K562 (cell line): ENCODE measurements at regions not wholly inside any gene's neighbourhood (a gene's known extent, or its start where the extent isn't known, plus 50 kb on each side); places are given as distances from the start of the nearest gene placed in this dataset.

ENCODE experiments used
- ATAC-seq: fragments of 200-7000 bp; cut with Tn5 transposase; 3 replicates; pipeline ENCODE4 v1.9.1; 2020; ENCODE audit warnings: moderate library complexity
- BruUV-seq: library from RNA; stranded (reverse); fragments of 400-500 nt; replicated peaks from 2 replicates; lab custom pipeline; 2021; lab: Mats Ljungman, UMichigan
- CTCF ChIA-PET: fragments of 300-600 bp; formaldehyde crosslinking; extraction: SDS; loops from one replicate; lab custom pipeline; 2021; ENCODE audit warnings: low intra/inter-chr PET ratio; lab: Yijun Ruan, JAX
- POLR2A ChIA-PET: fragments of 300-600, 350-650 bp; sonication (Branson Sonifier 250); formaldehyde crosslinking; extraction: SDS; loops from one replicate; lab custom pipeline; 2021; ENCODE audit warnings: antibody characterized with exemption, inconsistent platforms; lab: Yijun Ruan, JAX
- DNase-seq, 4 experiments: peaks; one replicate each; pipeline versions ENCODE4 v3.0.0 to v3.0.0-alpha.2; 2011 to 2018; ENCODE audit warnings: low spot score in 3 of 4, mixed read lengths in 3 of 4; ENCODE audit errors: extremely low read depth in 1 of 4
- FAIRE-seq: peaks from 2 replicates; lab custom pipeline; 2011; peaks lifted over from hg19 to GRCh38; lab: Jason Lieb, UNC
- H2AFZ ChIP-seq: 2 replicates; pipeline ENCODE4 v1.6.0; 2011; ENCODE audit warnings: low read depth, low read length, control low read depth, inconsistent platforms
- H3K27ac ChIP-seq: fragments of 200-600 bp; 3 replicates; pipeline ENCODE4 v1.8.0; 2011; ENCODE audit warnings: low read depth, mild to moderate bottlenecking, control low read depth, inconsistent platforms, low read length, moderate library complexity, mixed read lengths; ENCODE audit errors: extremely low read depth
- H3K27me3 ChIP-seq, 2 experiments: fragments of 300-600 bp in 1 of 2; 2 replicates in 1 of 2; 3 replicates in 1 of 2; pipeline versions ENCODE4 v1.6.0 to v1.8.0; 2011; ENCODE audit warnings: inconsistent platforms in 2 of 2, low read length in 2 of 2, mild to moderate bottlenecking in 1 of 2, mixed read lengths in 1 of 2, moderate library complexity in 1 of 2; ENCODE audit not compliant: control insufficient read depth in 2 of 2, insufficient read depth in 2 of 2
- H3K36me3 ChIP-seq: fragments of 300-600 bp; 3 replicates; pipeline ENCODE4 v1.8.0; 2011; ENCODE audit warnings: mild to moderate bottlenecking, low read length, inconsistent platforms; ENCODE audit not compliant: control insufficient read depth, insufficient read depth
- H3K4me1 ChIP-seq, 2 experiments: fragments of 200-600 bp in 1 of 2; replicated peaks in 1 of 2; 2 replicates in 1 of 2; 3 replicates in 1 of 2; pipeline versions ENCODE4 v1.5.1 to v1.8.0; 2011; ENCODE audit warnings: inconsistent platforms in 2 of 2, low read length in 2 of 2, mild to moderate bottlenecking in 1 of 2, mixed read lengths in 1 of 2, moderate library complexity in 1 of 2; ENCODE audit not compliant: control insufficient read depth in 2 of 2, insufficient read depth in 2 of 2
- H3K4me2 ChIP-seq: 2 replicates; pipeline ENCODE4 v1.6.1; 2011; ENCODE audit warnings: low read length, control low read depth, inconsistent platforms, mixed read lengths; ENCODE audit not compliant: insufficient read depth
- H3K4me3 ChIP-seq: fragments of 200-600 bp; sonication (generic), shearing (Covaris generic); 2 replicates; pipeline ENCODE4 v1.5.1; 2016; ENCODE audit warnings: control low read depth, inconsistent platforms
- H3K79me2 ChIP-seq: fragments of 200-600 bp; 3 replicates; pipeline ENCODE4 v1.8.0; 2011; ENCODE audit warnings: low read length, inconsistent platforms; ENCODE audit not compliant: control insufficient read depth, insufficient read depth
- H3K9ac ChIP-seq, 2 experiments: 2 replicates each; pipeline versions ENCODE4 v1.6.0 to v1.6.1; 2011; ENCODE audit warnings: low read depth in 2 of 2, low read length in 2 of 2, control low read depth in 1 of 2, inconsistent platforms in 1 of 2, mild to moderate bottlenecking in 1 of 2, mixed read lengths in 1 of 2; ENCODE audit not compliant: insufficient read depth in 1 of 2
- H3K9me1 ChIP-seq: one replicate; pipeline ENCODE4 v1.6.0; 2011; ENCODE audit warnings: inconsistent platforms, mild to moderate bottlenecking, low read length, moderate library complexity; ENCODE audit not compliant: control insufficient read depth, insufficient read depth
- H3K9me3 ChIP-seq: replicated peaks from 2 replicates; pipeline ENCODE4 v1.5.1; 2011; ENCODE audit warnings: low read depth, low read length, inconsistent platforms; ENCODE audit not compliant: control insufficient read depth, insufficient read depth
- H4K20me1 ChIP-seq: replicated peaks from 2 replicates; pipeline ENCODE4 v1.6.1; 2011; ENCODE audit warnings: low read length, inconsistent platforms, mixed read lengths; ENCODE audit not compliant: control insufficient read depth, insufficient read depth
- BCLAF1 ChIP-seq, 2 experiments: fragments of 450-650 bp in 1 of 2; IDR thresholded peaks; 2 replicates each; pipeline ENCODE4 v1.6.1; 2011 to 2017; ENCODE audit warnings: low read depth in 2 of 2, antibody characterized with exemption in 1 of 2, borderline replicate concordance in 1 of 2, low read length in 1 of 2, mild to moderate bottlenecking in 1 of 2, mixed read lengths in 1 of 2; ENCODE audit not compliant: control insufficient read depth in 1 of 2
- FOXA1 ChIP-seq: fragments of 450-650 bp; IDR thresholded peaks from 2 replicates; pipeline ENCODE4 v1.6.1; 2016; ENCODE audit warnings: mild to moderate bottlenecking, borderline replicate concordance
- HCFC1 ChIP-seq: IDR thresholded peaks from 2 replicates; pipeline ENCODE4 v1.6.1; 2012; ENCODE audit warnings: low read depth, low read length, improper control_type of control experiment
- ILF3 ChIP-seq: fragments of 450-650 bp; IDR thresholded peaks from 2 replicates; pipeline ENCODE4 v1.6.1; 2018; ENCODE audit warnings: antibody characterized with exemption, mild to moderate bottlenecking, moderate library complexity, borderline replicate concordance
- ILK ChIP-seq: fragments of 450-650 bp; IDR thresholded peaks from 2 replicates; pipeline ENCODE4 v1.6.1; 2016; ENCODE audit warnings: missing genetic modification characterization, low read depth, mild to moderate bottlenecking, missing compliant biosample characterization, moderate library complexity, borderline replicate concordance
- MCM3 ChIP-seq: fragments of 450-650 bp; IDR thresholded peaks from 2 replicates; pipeline ENCODE4 v1.6.1; 2016
- NFXL1 ChIP-seq: fragments of 450-650 bp; formaldehyde crosslinking; IDR thresholded peaks from 2 replicates; pipeline ENCODE4 v1.4.0; 2021; ENCODE audit warnings: mild to moderate bottlenecking
- NFYB ChIP-seq: IDR thresholded peaks from 2 replicates; pipeline ENCODE4 v1.6.1; 2011; ENCODE audit warnings: mild to moderate bottlenecking, moderate library complexity; ENCODE audit not compliant: insufficient read length; ENCODE audit errors: extremely low read depth
- OTX1 ChIP-seq: fragments of 450-650 bp; formaldehyde crosslinking; IDR thresholded peaks from 2 replicates; pipeline ENCODE4 v1.4.0; 2022; ENCODE audit warnings: mild to moderate bottlenecking
- PURB ChIP-seq: sonication (generic); formaldehyde crosslinking; IDR thresholded peaks from 2 replicates; pipeline ENCODE4 v1.9.0; 2021; ENCODE audit warnings: low read depth, mild to moderate bottlenecking, missing genetic modification reagents
- RBM25 ChIP-seq: fragments of 200-400 bp; formaldehyde crosslinking; IDR thresholded peaks from 2 replicates; pipeline ENCODE4 v1.6.1; 2018; ENCODE audit warnings: low read length, low read depth, moderate library complexity; ENCODE audit not compliant: severe bottlenecking
- TAF1 ChIP-seq: IDR thresholded peaks from 2 replicates; pipeline ENCODE4 v1.6.1; 2011; ENCODE audit warnings: mild to moderate bottlenecking, low read length, moderate library complexity; ENCODE audit not compliant: insufficient read depth, control insufficient read depth, severe bottlenecking; ENCODE audit errors: extremely low read depth
- TAL1 ChIP-seq: fragments of 450-650 bp; IDR thresholded peaks from 2 replicates; pipeline ENCODE4 v1.6.1; 2016; ENCODE audit warnings: mild to moderate bottlenecking
- WHSC1 ChIP-seq: IDR thresholded peaks from one replicate; pipeline ENCODE4 v1.6.1; 2012; ENCODE audit warnings: low read length, control low read depth, inconsistent platforms
- ZNF324 ChIP-seq: fragments of 250-450 bp; sonication (Bioruptor Pico); IDR thresholded peaks from 2 replicates; pipeline ENCODE4 v1.4.0; 2020; ENCODE audit warnings: mild to moderate bottlenecking
- WGBS: fragments of 100-300 bp; shearing (Covaris generic); methylation state at CpG from one replicate; pipeline ENCODE4 v1.1.6; 2016; ENCODE audit warnings: low coverage, mixed read lengths; ENCODE audit not compliant: insufficient coverage; ENCODE audit errors: missing lambda C conversion rate; 5-methylcytosine and 5-hydroxymethylcytosine counted together
- in situ Hi-C: fragments of 300-500 bp; cut with MboI; formaldehyde crosslinking; loops from 4 replicates; pipeline ENCODE4 v1.15.0; 2018; ENCODE audit warnings: inconsistent platforms, mixed read lengths
- intact Hi-C: fragments of 100-400 bp; cut with micrococcal nuclease; formaldehyde crosslinking; loops from 2 replicates; pipeline ENCODE4 v1.14.2; 2022

GRCh38 chr9:124084087-124084486 lies 72.5 kb downstream of the LHX2 start:
- intact Hi-C loops: no loop called here
- H3K79me2 ChIP-seq: no peaks in the 10 kb centered on the region
- H3K9ac ChIP-seq: no peak overlapping the region
- no peak overlapping the region for H3K27ac ChIP-seq
- no peaks in the 10 kb centered on the region for H3K36me3 ChIP-seq
- peaks cover 17 to 40% of the 10 kb centered on the region in 2 experiments; a peak in 4 of 5 replicates for H3K27me3 ChIP-seq
- no peak overlapping the region for H3K4me2 ChIP-seq
- no peaks in the 10 kb centered on the region for H3K9me1 ChIP-seq
- no peak for ATAC-seq
- H3K4me1 ChIP-seq: no peaks in the 10 kb centered on the region; a peak in 1 of 5 replicates
- BruUV-seq: no TSS peak
- POLR2A ChIA-PET: interaction anchor here (1.0 kb wide), 1 partner anchor 50 kb away, joined by 3 read pairs; no protein-coding TSS in a partner anchor
- no peaks in the 10 kb centered on the region for H4K20me1 ChIP-seq
- DNase-seq: no peak
- WGBS: 0% methylated on average over 7 of the region's 7 CpGs
- no peak overlapping the region for H3K4me3 ChIP-seq
- no peak overlapping the region for H2AFZ ChIP-seq
- FAIRE-seq: no peak
- no peaks in the 10 kb centered on the region; the same call in none of the 2 replicates for H3K9me3 ChIP-seq
- no peak for TF ChIP-seq HCFC1
- no peak for TF ChIP-seq FOXA1
- no peak for TF ChIP-seq MCM3
- TF ChIP-seq TAF1: no peak
- TF ChIP-seq ILF3: no peak
- no peak for TF ChIP-seq NFYB
- TF ChIP-seq OTX1 (CRISPR knock-in tag): no peak
- TF ChIP-seq TAL1: no peak
- TF ChIP-seq ILK (tag): no peak
- TF ChIP-seq NFXL1: no peak
- no peak for TF ChIP-seq BCLAF1 (IDR thresholded peaks at IDR 0.05; ENCODE audit: borderline replicate concordance in 1 of 2, control insufficient read depth in 1 of 2, low read depth in 2 of 2, low read length in 1 of 2)
- TF ChIP-seq RBM25: no peak
- no peak for TF ChIP-seq ZNF324 (CRISPR knock-in tag)
- no peak for TF ChIP-seq WHSC1
- TF ChIP-seq PURB: no peak
- in situ Hi-C loops: no loop called here
- CTCF ChIA-PET: no interaction called here
